ENCODE measurements at regions not wholly inside any gene's neighbourhood (a gene's known extent, or its start where the extent isn't known, plus 50 kb on each side); places are given as distances from the start of the nearest gene placed in this dataset.
"Not testable (repeated sequence)": the region's sequence is repeated elsewhere in the genome, so short reads cannot be mapped to it uniquely, and the experiment has no call there.

- Histone ChIP-seq H3K9me3 (ENCODE audit: severe bottlenecking) (no peaks in the 10 kb centered on the region), H3K4me3 (ENCODE audit: low read depth, low read length) (no peak overlapping the region), H3K36me3 (no peaks in the 10 kb centered on the region), H3K27me3 (ENCODE audit: insufficient read depth, low read depth, severe bottlenecking) (no peaks in the 10 kb centered on the region), H3K27ac (no peak overlapping the region)
- no peak for DNase-seq
- TF ChIP-seq CTCF (IDR thresholded peaks at IDR 0.05; ENCODE audit: low read depth, low read length): no peak
Measured at GRCh38 chr7:106735637-106736036, 74.7 kb upstream of the CCDC71L start.

- no peak for TF ChIP-seq CTCF (IDR thresholded peaks at IDR 0.05; ENCODE audit: low read depth, low read length)
- no peak for DNase-seq
Measured at GRCh38 chr7:106736123-106736507, 75.2 kb upstream of the CCDC71L start.

GRCh38 chr7:106736508-106737201 lies 75.7 kb upstream of the CCDC71L start:
- no peaks in the 10 kb centered on the region for H3K36me3 ChIP-seq
- H3K4me3 ChIP-seq (ENCODE audit: low read depth, low read length): no peak overlapping the region
- DNase-seq: peak; percentile 38
- H3K9me3 ChIP-seq (ENCODE audit: severe bottlenecking): no peaks in the 10 kb centered on the region
- peak; percentile 65 for TF ChIP-seq CTCF (IDR thresholded peaks at IDR 0.05; ENCODE audit: low read depth, low read length)
- H3K27ac ChIP-seq: no peak overlapping the region
- H3K27me3 ChIP-seq (ENCODE audit: insufficient read depth, low read depth, severe bottlenecking): no peaks in the 10 kb centered on the region

More at GRCh38 chr7:106736123-106736507, 75.2 kb upstream of the CCDC71L start:
- Histone ChIP-seq H3K27ac (no peak overlapping the region), H3K36me3 (no peaks in the 10 kb centered on the region), H3K27me3 (ENCODE audit: insufficient read depth, low read depth, severe bottlenecking) (no peaks in the 10 kb centered on the region), H3K4me3 (ENCODE audit: low read depth, low read length) (no peak overlapping the region), H3K9me3 (ENCODE audit: severe bottlenecking) (no peaks in the 10 kb centered on the region)

GRCh38 chr7:106737202-106737562 lies 76.2 kb upstream of the CCDC71L start:
- no peak overlapping the region for H3K4me3 ChIP-seq (ENCODE audit: low read depth, low read length)
- H3K27ac ChIP-seq: no peak overlapping the region
- no peak for DNase-seq
- no peak for TF ChIP-seq CTCF (IDR thresholded peaks at IDR 0.05; ENCODE audit: low read depth, low read length)
- no peaks in the 10 kb centered on the region for H3K9me3 ChIP-seq (ENCODE audit: severe bottlenecking)
- H3K27me3 ChIP-seq (ENCODE audit: insufficient read depth, low read depth, severe bottlenecking): no peaks in the 10 kb centered on the region
- no peaks in the 10 kb centered on the region for H3K36me3 ChIP-seq

- H3K4me3 ChIP-seq (ENCODE audit: low read depth, low read length): no peak overlapping the region
- TF ChIP-seq CTCF (IDR thresholded peaks at IDR 0.05; ENCODE audit: low read depth, low read length): no peak
- H3K27ac ChIP-seq: no peak overlapping the region
- DNase-seq: no peak
- H3K36me3 ChIP-seq: no peaks in the 10 kb centered on the region
- no peaks in the 10 kb centered on the region for H3K27me3 ChIP-seq (ENCODE audit: insufficient read depth, low read depth, severe bottlenecking)
- no peaks in the 10 kb centered on the region for H3K9me3 ChIP-seq (ENCODE audit: severe bottlenecking)
Measured at GRCh38 chr7:106740806-106741205, 79.8 kb upstream of the CCDC71L start.

GRCh38 chr7:106744563-106745091 lies 83.7 kb upstream of the CCDC71L start:
- no peak overlapping the region for H3K27ac ChIP-seq
- no peaks in the 10 kb centered on the region for H3K36me3 ChIP-seq
- TF ChIP-seq CTCF (IDR thresholded peaks at IDR 0.05; ENCODE audit: low read depth, low read length): no peak
- H3K9me3 ChIP-seq (ENCODE audit: severe bottlenecking): no peaks in the 10 kb centered on the region
- no peak for DNase-seq
- no peaks in the 10 kb centered on the region for H3K27me3 ChIP-seq (ENCODE audit: insufficient read depth, low read depth, severe bottlenecking)
- H3K4me3 ChIP-seq (ENCODE audit: low read depth, low read length): no peak overlapping the region

GRCh38 chr7:106747301-106747700 lies 86.3 kb upstream of the CCDC71L start:
- not testable (repeated sequence) for H3K4me3 ChIP-seq (ENCODE audit: low read depth, low read length); H3K27me3 ChIP-seq (ENCODE audit: insufficient read depth, low read depth, severe bottlenecking); H3K27ac ChIP-seq; H3K36me3 ChIP-seq; DNase-seq; H3K9me3 ChIP-seq (ENCODE audit: severe bottlenecking)
